ENCODE measurements at regions not wholly inside any gene's neighbourhood (a gene's known extent, or its start where the extent isn't known, plus 50 kb on each side); places are given as distances from the start of the nearest gene placed in this dataset.
A peak's percentile ranks its signal among the peaks of the same experiment; 100 is the strongest.

DNA sequence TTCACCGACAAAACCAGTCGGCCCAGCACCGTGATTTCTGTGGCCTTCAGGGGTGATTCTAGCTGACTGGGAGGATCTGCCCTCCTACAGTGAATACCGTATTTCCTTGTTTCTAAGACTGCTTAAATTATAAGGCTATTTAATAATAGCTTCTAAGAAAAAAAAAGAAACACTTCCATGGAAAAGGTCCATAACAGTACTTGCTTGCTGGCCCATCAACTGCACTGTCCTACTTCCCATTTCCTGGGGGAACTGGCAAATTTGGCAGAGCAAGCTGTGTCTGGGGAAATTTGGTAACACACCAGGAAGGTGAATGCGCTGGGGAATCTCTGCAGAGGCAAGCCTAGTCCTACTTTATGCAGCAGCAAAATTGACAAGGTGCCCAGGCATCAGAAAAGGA lies 214.0 kb downstream of the ZNF326 start:
- no peak for ATAC-seq
- no peak for FAIRE-seq

DNA sequence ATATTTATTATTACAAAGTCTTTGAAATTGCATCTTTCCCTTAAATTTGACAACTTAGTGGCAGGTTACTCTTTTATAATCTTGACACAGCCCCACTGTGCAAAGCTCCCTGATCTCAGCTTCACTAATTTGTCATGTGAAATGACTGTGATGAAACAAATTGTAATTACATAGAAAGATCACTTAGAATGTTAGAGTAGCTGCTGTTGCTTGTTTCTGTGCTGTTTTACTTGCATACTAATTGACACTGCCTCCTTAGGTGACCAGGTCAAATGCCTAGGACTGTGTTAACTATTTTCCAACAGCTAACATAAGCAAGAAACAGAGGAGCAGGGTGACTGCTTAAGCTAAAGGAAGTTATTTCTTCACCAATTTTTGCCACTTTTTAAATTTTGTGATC lies 211.3 kb downstream of the ZNF326 start:
- DNase-seq (ENCODE audit: low read depth in 1 of 2, low spot score in 1 of 2): no peak

More for the DNA sequence above, 214.0 kb downstream of the ZNF326 start:
- CTCF ChIA-PET: no interaction called here
- WGBS (ENCODE audit: missing lambda C conversion rate): 22% methylated on average over 5 of the region's 5 CpGs
- Histone ChIP-seq H3K4me3 (no peak overlapping the region), H3K9me3 (no peaks in the 10 kb centered on the region), H3K27ac (no peak overlapping the region), H3K4me1 (no peaks in the 10 kb centered on the region), H3K4me2 (no peak overlapping the region)
- DNase-seq (ENCODE audit: low read depth in 1 of 2, low spot score in 1 of 2): no peak
- TF ChIP-seq HOXB5 (CRISPR knock-in tag; IDR thresholded peaks at IDR 0.05): no peak
- no peak for TF ChIP-seq CHD4 (IDR thresholded peaks at IDR 0.05; ENCODE audit: borderline replicate concordance)
- no peak for TF ChIP-seq HOXA7 (CRISPR knock-in tag; IDR thresholded peaks at IDR 0.05)
- POLR2A ChIA-PET: no interaction called here

GRCh38 chr1:90204780-90205179 lies 209.9 kb downstream of the ZNF326 start:
- FAIRE-seq: no peak
- Histone ChIP-seq H3K4me2 (no peak overlapping the region), H3K4me1 (no peaks in the 10 kb centered on the region), H3K9me3 (no peaks in the 10 kb centered on the region), H3K27ac (no peak overlapping the region), H3K4me3 (no peak overlapping the region)
- DNase-seq (ENCODE audit: low read depth in 1 of 2, low spot score in 1 of 2): no peak
- no peak for TF ChIP-seq RAD21 (conservative IDR thresholded peaks at IDR 0.05 in 1 of 2, IDR thresholded peaks at IDR 0.05 in 1 of 2)
- ChIA-PET POLR2A (no interaction called here), CTCF (no interaction called here)
- 17% methylated on average over 2 of the region's 2 CpGs for WGBS (ENCODE audit: missing lambda C conversion rate)
- ATAC-seq: no peak

More for the DNA sequence above, 211.3 kb downstream of the ZNF326 start:
- Histone ChIP-seq H3K4me1 (no peaks in the 10 kb centered on the region), H3K27ac (no peak overlapping the region), H3K4me2 (no peak overlapping the region), H3K4me3 (no peak overlapping the region), H3K9me3 (no peaks in the 10 kb centered on the region)
- CTCF ChIA-PET: no interaction called here
- POLR2A ChIA-PET: no interaction called here
- ATAC-seq (no peak), FAIRE-seq (no peak)
- TF ChIP-seq NR3C1 (IDR thresholded peaks at IDR 0.05) (no peak), RFX5 (IDR thresholded peaks at IDR 0.05) (no peak), JUNB (IDR thresholded peaks at IDR 0.05) (no peak), TFCP2L1 (CRISPR knock-in tag; IDR thresholded peaks at IDR 0.05) (no peak), TP53 (CRISPR knock-in tag; IDR thresholded peaks at IDR 0.05) (no peak), KDM1A (IDR thresholded peaks at IDR 0.05; ENCODE audit: low read depth) (no peak), PHF8 (IDR thresholded peaks at IDR 0.05; ENCODE audit: borderline replicate concordance, low read depth) (no peak)

- H3K4me2 ChIP-seq: no peak overlapping the region
- 0% methylated on average over 2 of the region's 2 CpGs for WGBS (ENCODE audit: missing lambda C conversion rate)
- H3K4me1 ChIP-seq: no peaks in the 10 kb centered on the region
- ATAC-seq (no peak), DNase-seq (ENCODE audit: low read depth in 1 of 2, low spot score in 1 of 2) (no peak), FAIRE-seq (no peak)
- POLR2A ChIA-PET: no interaction called here
- CTCF ChIA-PET: no interaction called here
- no peaks in the 10 kb centered on the region for H3K9me3 ChIP-seq
- H3K27ac ChIP-seq: no peak overlapping the region
- no peak for TF ChIP-seq ZSCAN20 (CRISPR knock-in tag; IDR thresholded peaks at IDR 0.05)
- no peak for TF ChIP-seq TP53 (CRISPR knock-in tag; IDR thresholded peaks at IDR 0.05)
- TF ChIP-seq NR3C1 (IDR thresholded peaks at IDR 0.05): no peak
- TF ChIP-seq PHF8 (IDR thresholded peaks at IDR 0.05; ENCODE audit: borderline replicate concordance, low read depth): no peak
- no peak for TF ChIP-seq NFE2L2 (conservative IDR thresholded peaks at IDR 0.05; ENCODE audit: low read length)
- TF ChIP-seq CBX2 (IDR thresholded peaks at IDR 0.05; ENCODE audit: borderline replicate concordance, low read depth): no peak
- TF ChIP-seq FOSB (CRISPR knock-in tag; IDR thresholded peaks at IDR 0.05): no peak
- TF ChIP-seq ZFP36 (IDR thresholded peaks at IDR 0.05; ENCODE audit: borderline replicate concordance, partially characterized antibody): no peak
- H3K4me3 ChIP-seq: no peak overlapping the region
These were observed 209.2 kb downstream of the ZNF326 start for GRCh38 chr1:90204023-90204590.

DNA sequence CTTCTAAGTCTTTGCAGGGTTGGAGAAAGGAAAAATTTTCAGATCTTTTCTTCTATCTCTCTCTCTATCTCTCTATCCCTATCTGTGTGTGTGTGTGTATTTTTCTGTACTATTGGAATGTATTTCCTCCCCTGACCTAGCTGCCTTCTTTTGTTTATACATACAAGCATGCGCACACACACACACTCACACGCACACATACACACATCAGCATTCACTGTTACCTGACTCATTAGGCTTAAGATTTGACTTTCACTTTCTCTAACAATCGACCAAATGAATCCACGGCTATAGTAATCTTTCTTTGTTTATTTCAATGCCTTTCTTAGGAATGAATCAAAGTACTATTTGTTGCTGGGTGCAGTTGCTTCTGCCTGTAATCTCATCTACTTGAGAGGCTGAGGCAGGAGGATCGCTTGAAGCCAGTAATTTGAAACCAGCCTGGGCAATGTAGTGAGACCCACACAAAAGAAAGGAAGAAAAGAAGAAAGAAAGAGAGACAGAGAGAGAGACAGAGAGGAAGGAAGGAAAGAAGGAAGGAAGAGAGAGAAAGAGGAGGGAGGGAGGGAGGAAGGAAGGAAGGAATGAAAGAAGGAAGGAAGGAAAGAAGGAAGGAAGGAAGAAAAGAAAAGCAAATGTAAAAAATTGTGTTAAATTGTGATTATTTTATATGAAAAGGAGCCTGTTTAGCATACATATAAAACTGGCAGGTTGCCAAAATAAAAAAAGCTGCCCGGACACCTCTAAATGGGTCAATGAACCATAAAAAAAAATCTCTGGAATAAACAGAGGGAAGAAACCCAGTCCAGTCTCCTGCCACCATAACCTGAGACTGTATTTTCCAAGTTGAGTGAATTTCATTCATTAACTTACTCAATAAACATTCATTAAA lies 206.8 kb downstream of the ZNF326 start:
- no peak for ATAC-seq
- ChIA-PET CTCF (no interaction called here), POLR2A (no interaction called here)
- H3K4me3 ChIP-seq: no peak overlapping the region
- 22% methylated on average over 6 of the region's 6 CpGs for WGBS (ENCODE audit: missing lambda C conversion rate)
- no peak overlapping the region for H3K27ac ChIP-seq
- H3K4me1 ChIP-seq: no peaks in the 10 kb centered on the region
- TF ChIP-seq POLR2AphosphoS2 (conservative IDR thresholded peaks at IDR 0.05; ENCODE audit: low read length) (no peak), ZFP36 (IDR thresholded peaks at IDR 0.05; ENCODE audit: borderline replicate concordance, partially characterized antibody) (no peak), ZSCAN20 (CRISPR knock-in tag; IDR thresholded peaks at IDR 0.05) (no peak), MAZ (IDR thresholded peaks at IDR 0.05; ENCODE audit: borderline replicate concordance, low read depth, low read length) (no peak)
- H3K4me2 ChIP-seq: no peak overlapping the region
- DNase-seq (ENCODE audit: low read depth in 1 of 2, low spot score in 1 of 2): peak in 1 of 2 experiments; percentile 2
- no peak for FAIRE-seq
- no peaks in the 10 kb centered on the region for H3K9me3 ChIP-seq
